MM.1S (cell line): ENCODE measurements at regions not wholly inside any gene's neighbourhood (a gene's known extent, or its start where the extent isn't known, plus 50 kb on each side); places are given as distances from the start of the nearest gene placed in this dataset.

Experiments used
- CTCF ChIP-seq: fragments of 300-600 bp; sonication (generic); IDR thresholded peaks from 2 replicates; pipeline ENCODE4 v1.5.1; 2016; ENCODE audit warnings: antibody characterized with exemption, low read length, mixed read lengths
- EZH2 ChIP-seq: fragments of 300-600 bp; sonication (generic); optimal IDR thresholded peaks from 2 replicates; pipeline ENCODE3; 2017; ENCODE audit warnings: low read depth, mild to moderate bottlenecking, antibody characterized with exemption, low read length, mixed read lengths
- EZH2phosphoT487 ChIP-seq: fragments of 300-600 bp; sonication (generic); IDR thresholded peaks from 2 replicates; pipeline ENCODE4 v1.6.1; 2018; ENCODE audit warnings: antibody characterized with exemption, low read length

- TF ChIP-seq EZH2 = no peak
- no peak for TF ChIP-seq CTCF
- TF ChIP-seq EZH2phosphoT487 = no peak
Measured at GRCh38 chr9:73437758-73438157, 286.1 kb downstream of the ANXA1 start.
